ENCODE measurements at regions not wholly inside any gene's neighbourhood (a gene's known extent, or its start where the extent isn't known, plus 50 kb on each side); places are given as distances from the start of the nearest gene placed in this dataset.

- Histone ChIP-seq H3K9me3 (no peaks in the 10 kb centered on the region), H3K27me3 (no peaks in the 10 kb centered on the region), H3K27ac (no peak overlapping the region), H3K4me1 (no peaks in the 10 kb centered on the region), H3K36me3 (no peaks in the 10 kb centered on the region), H3K4me3 (no peak overlapping the region)
- no peak for DNase-seq (ENCODE audit: low spot score in 2 of 2)
- intact Hi-C loops (cut with DNase I): no loop called here
- TF ChIP-seq CTCF (IDR thresholded peaks at IDR 0.05): no peak
Measured at GRCh38 chr3:33947272-33948195, 149.1 kb downstream of the PDCD6IP start.

- H3K4me1 ChIP-seq: no peaks in the 10 kb centered on the region
- no peak for DNase-seq (ENCODE audit: low spot score in 2 of 2)
- H3K27me3 ChIP-seq: no peaks in the 10 kb centered on the region
- intact Hi-C loops (cut with DNase I): no loop called here
- no peak overlapping the region for H3K4me3 ChIP-seq
- no peak for TF ChIP-seq CTCF (IDR thresholded peaks at IDR 0.05)
- no peaks in the 10 kb centered on the region for H3K9me3 ChIP-seq
- no peaks in the 10 kb centered on the region for H3K36me3 ChIP-seq
- H3K27ac ChIP-seq: no peak overlapping the region
Measured at GRCh38 chr3:33949074-33949473, 150.6 kb downstream of the PDCD6IP start.

- Histone ChIP-seq H3K4me3 (no peak overlapping the region), H3K36me3 (no peaks in the 10 kb centered on the region), H3K27me3 (no peaks in the 10 kb centered on the region), H3K4me1 (no peaks in the 10 kb centered on the region), H3K9me3 (no peaks in the 10 kb centered on the region), H3K27ac (no peak overlapping the region)
- peak in 1 of 3 experiments; percentile 13 for TF ChIP-seq CTCF (IDR thresholded peaks at IDR 0.05)
- no peak for DNase-seq (ENCODE audit: low spot score in 2 of 2)
- intact Hi-C loops (cut with DNase I): no loop called here
Measured at GRCh38 chr3:33954956-33955355, 156.5 kb downstream of the PDCD6IP start.

GRCh38 chr3:33956206-33956605, 157.8 kb downstream of the PDCD6IP start:
- Histone ChIP-seq H3K36me3 (no peaks in the 10 kb centered on the region), H3K9me3 (no peaks in the 10 kb centered on the region), H3K27ac (no peak overlapping the region), H3K4me3 (no peak overlapping the region), H3K4me1 (no peaks in the 10 kb centered on the region), H3K27me3 (no peaks in the 10 kb centered on the region)
- no peak for DNase-seq (ENCODE audit: low spot score in 2 of 2)
- intact Hi-C loops (cut with DNase I): no loop called here
- no peak for TF ChIP-seq CTCF (IDR thresholded peaks at IDR 0.05)

- no peak for DNase-seq (ENCODE audit: low spot score in 2 of 2)
- H3K4me3 ChIP-seq: no peak overlapping the region
- no peaks in the 10 kb centered on the region for H3K27me3 ChIP-seq
- H3K36me3 ChIP-seq: no peaks in the 10 kb centered on the region
- no peaks in the 10 kb centered on the region for H3K9me3 ChIP-seq
- H3K4me1 ChIP-seq: no peaks in the 10 kb centered on the region
- intact Hi-C loops (cut with DNase I): no loop called here
- no peak for TF ChIP-seq CTCF (IDR thresholded peaks at IDR 0.05)
- no peak overlapping the region for H3K27ac ChIP-seq
Measured at GRCh38 chr3:33956776-33957175, 158.3 kb downstream of the PDCD6IP start.

Measured in ascending aorta (tissue), 2 donors.